ENCODE measurements at regions not wholly inside any gene's neighbourhood (a gene's known extent, or its start where the extent isn't known, plus 50 kb on each side); places are given as distances from the start of the nearest gene placed in this dataset.
"Not testable (repeated sequence)": the region's sequence is repeated elsewhere in the genome, so short reads cannot be mapped to it uniquely, and the experiment has no call there.

- H3K4me3 ChIP-seq (ENCODE audit: low read depth, low read length) = no peak overlapping the region
- no peak for DNase-seq (ENCODE audit: low read depth)
Measured at GRCh38 chr1:213564215-213564659, 423.5 kb upstream of the PROX1 start.

DNA sequence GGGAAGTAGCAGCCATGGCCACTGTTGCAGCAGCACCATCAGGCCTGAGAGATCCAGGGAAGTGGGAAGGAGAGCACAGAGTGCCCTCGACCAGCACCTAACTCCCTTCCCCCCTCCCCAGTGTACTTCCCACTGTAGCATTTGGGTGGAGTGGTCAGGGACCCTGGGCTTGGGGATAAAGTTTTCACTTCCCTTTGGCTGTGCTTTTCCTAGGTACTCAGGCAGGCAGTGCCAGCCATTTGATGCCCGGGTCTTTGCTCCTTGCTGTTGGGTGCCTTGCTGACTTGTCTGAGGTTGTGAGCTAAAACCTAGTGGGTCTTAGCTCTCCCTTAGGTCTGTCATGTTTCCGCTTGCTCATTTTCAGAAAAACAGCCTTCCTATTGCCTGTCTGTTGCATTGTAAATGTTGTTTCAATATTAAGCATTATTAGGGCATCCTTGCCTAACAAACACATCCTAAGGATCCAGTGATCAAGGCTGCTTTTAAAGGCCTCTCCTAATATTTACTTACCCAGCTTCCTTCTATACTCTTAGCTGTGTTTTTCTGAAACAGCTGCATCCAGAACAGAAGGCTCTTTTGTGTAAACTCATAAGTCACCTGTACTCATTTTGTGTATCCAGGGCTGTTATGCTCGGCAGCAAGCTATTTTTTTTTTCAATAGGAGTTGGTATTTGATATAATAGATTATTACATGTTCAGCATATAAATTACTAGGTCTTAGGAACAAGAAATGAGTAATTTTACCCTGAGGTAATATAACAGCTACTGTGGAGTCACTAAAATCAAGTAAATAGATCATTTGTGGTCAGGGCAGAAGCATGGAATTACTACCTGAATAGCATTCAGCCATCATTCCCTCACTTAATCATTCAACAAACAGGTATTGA is 418.6 kb upstream of the PROX1 start:
- DNase-seq (ENCODE audit: low read depth) = no peak
- no peak overlapping the region for H3K4me3 ChIP-seq (ENCODE audit: low read depth, low read length)

DNA sequence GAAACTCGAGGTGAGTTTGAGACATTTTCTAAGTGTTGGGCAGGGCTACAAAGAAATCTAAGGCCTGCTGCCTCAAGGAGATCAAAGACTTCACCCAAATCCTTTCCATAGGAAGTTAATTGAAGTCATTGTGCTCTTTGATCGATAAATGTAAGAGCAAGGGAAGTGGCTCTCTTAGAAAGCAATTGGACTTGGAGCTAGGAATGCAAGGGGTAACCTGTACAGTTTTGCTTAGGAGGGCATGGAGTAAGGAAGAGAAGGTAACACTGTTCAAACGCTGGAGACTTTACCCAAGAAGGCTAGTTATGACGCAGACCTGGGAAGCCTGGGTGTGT is 418.0 kb upstream of the PROX1 start:
- H3K4me3 ChIP-seq (ENCODE audit: low read depth, low read length) = no peak overlapping the region
- DNase-seq (ENCODE audit: low read depth) = no peak

DNA sequence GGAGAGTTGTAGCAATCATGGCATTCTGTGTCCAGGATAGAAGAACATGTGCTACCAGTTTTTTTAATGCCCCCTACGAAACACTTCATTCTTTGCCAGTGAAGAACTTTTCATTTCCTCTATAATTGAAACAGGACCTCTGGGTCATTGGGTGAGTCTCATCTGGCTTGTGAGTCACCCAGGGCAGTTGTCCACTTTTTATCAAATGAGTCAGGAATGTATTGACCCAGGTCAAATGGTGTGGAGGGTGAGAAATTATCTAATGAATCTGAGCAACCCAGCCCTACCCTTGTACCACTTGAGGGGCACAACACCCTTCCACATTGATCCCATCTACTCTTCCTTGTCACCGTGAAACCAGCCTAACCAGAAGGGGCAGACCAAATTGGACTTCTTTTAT is 417.3 kb upstream of the PROX1 start:
- no peak for DNase-seq (ENCODE audit: low read depth)

GRCh38 chr1:213571419-213571818 is 416.4 kb upstream of the PROX1 start:
- no peak overlapping the region for H3K4me3 ChIP-seq (ENCODE audit: low read depth, low read length)
- DNase-seq (ENCODE audit: low read depth) = no peak

More for the DNA sequence above, 417.3 kb upstream of the PROX1 start:
- no peak overlapping the region for H3K4me3 ChIP-seq (ENCODE audit: low read depth, low read length)

DNA sequence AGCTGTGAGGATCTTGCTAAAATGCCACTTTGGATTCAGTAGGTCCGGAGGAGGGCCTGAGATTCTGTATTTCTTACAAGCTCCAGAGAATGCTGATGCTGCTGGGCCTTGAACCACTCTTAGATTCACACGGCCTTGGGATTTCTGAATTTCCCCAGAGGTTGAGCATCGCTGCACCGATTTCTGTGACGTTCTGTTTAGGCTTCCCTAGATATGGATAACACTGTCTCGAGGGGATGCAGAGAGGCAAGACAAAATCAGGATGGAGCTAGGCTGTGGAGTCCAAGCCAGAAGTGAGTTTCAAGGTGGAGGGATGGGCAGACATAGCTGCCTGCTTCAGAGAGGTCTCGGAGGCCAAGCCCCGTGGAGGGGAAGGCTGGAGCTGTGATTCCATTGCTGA is 415.9 kb upstream of the PROX1 start:
- H3K4me3 ChIP-seq (ENCODE audit: low read depth, low read length) = no peak overlapping the region
- DNase-seq (ENCODE audit: low read depth) = no peak

GRCh38 chr1:213572912-213573647 is 414.7 kb upstream of the PROX1 start:
- H3K4me3 ChIP-seq (ENCODE audit: low read depth, low read length) = no peak overlapping the region
- no peak for DNase-seq (ENCODE audit: low read depth)

- no peak for DNase-seq (ENCODE audit: low read depth)
- no peak overlapping the region for H3K4me3 ChIP-seq (ENCODE audit: low read depth, low read length)
Measured at GRCh38 chr1:213573648-213574009, 414.1 kb upstream of the PROX1 start.

- no peak overlapping the region for H3K4me3 ChIP-seq (ENCODE audit: low read depth, low read length)
- DNase-seq (ENCODE audit: low read depth) = no peak
Measured at GRCh38 chr1:213582976-213583567, 404.7 kb upstream of the PROX1 start.

DNA sequence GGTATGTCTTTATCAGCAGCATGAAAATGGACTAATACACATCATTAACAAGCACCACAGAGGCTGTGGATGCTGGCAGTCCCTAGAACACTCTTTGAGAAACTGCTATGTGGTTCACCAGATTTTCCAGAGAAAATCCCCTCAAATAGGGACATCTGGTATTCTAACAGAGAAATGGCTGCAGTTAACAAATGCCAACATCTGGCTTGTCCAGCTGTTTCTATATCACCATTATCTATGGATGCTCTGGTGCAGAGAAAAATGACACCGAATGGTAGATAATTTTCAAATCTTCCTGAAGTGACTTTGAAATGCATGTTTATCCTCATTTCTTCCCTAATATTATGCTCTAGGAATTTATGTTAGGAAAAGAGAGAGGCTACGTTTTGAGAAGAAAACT is 403.5 kb upstream of the PROX1 start:
- DNase-seq (ENCODE audit: low read depth) = no peak

GRCh38 chr1:213585402-213585801 is 402.4 kb upstream of the PROX1 start:
- DNase-seq (ENCODE audit: low read depth) = no peak
- H3K4me3 ChIP-seq (ENCODE audit: low read depth, low read length) = no peak overlapping the region

More for the DNA sequence above, 403.5 kb upstream of the PROX1 start:
- no peak overlapping the region for H3K4me3 ChIP-seq (ENCODE audit: low read depth, low read length)

DNA sequence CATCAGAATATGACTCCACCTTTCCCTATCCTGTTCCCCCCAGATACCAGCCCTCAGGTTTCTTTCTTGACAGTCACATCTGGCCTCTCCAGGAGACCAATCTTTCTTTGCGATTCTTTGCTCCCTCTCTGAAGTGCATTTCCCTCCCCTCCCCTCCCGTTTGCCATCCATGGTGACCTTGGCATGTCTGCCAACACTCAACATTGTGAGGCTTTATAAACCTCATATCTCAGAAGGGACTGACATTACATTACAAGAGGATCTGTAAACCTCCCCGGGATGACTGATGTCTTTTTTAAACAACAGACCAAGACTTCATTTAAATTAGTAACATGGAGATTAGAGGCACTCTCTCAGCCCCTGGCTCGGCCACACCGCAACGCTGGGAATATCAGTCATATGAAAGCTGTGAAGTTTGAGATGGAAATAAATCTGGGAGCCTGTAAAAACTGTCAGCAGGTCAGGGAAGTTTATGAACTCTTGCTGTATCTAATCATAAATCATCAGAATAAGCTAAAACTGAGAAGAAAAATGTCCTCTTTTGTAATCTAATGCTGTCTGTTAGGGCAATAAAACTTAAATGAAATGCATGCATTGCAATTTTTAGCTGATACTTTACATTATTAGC is 401.7 kb upstream of the PROX1 start:
- H3K4me3 ChIP-seq (ENCODE audit: low read depth, low read length) = no peak overlapping the region
- DNase-seq (ENCODE audit: low read depth) = no peak

DNA sequence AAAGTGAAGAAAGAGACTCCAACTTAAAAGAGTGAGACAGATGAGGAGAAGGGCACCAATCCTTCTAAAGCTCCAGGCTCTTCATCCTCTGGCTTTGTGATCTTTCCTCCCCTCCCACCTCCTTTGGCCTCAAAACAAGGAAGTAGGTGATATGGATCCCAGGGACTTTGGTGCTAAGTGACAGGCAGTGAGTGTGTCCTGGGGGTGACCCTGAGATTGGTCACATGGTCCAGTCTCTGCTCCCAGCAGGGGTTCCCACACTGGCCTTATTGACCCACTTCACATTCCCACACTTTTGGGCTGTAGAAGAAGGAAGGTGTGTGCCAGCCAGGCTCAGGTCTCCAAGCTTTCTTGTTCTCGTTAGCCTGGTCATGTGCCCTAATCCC is 401.2 kb upstream of the PROX1 start:
- H3K4me3 ChIP-seq (ENCODE audit: low read depth, low read length) = no peak overlapping the region
- DNase-seq (ENCODE audit: low read depth) = no peak

DNA sequence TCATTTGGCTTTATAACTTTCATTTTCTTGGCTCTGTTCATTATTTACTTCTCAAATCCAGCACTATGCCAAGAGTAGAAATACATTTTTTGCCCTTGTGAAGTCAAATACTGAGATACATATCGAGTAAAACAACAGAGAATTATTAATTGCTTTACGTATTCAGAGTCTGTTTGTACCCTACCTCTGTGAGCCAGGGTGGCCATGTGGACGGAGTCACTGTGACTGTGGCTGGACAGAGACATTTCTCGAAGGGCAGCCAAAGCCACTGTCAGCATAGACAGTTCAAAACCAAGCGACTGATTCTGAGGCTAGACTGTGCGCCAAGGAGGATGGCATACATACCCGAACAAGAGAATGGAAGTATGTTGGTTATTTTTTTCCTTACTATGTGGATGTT is 391.0 kb upstream of the PROX1 start:
- no peak for DNase-seq (ENCODE audit: low read depth)
- no peak overlapping the region for H3K4me3 ChIP-seq (ENCODE audit: low read depth, low read length)

DNA sequence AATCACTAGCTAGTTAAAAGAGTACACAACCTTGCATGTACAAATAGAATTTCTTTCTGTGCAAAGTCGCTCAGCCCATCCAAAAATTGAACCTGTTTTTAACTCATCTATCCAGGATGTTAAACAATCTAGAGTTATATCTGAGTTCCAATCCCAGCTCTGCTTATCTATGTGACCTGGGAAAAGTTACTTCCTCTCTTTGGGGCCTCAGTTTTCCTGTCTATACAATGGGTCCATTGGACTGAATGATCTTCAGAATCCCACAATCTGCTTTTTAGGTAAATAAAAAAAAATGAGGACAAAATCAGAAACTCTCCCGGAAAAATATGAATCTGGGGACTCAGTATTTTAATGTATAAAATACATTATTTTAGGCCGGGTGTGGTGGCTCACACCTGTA is 389.5 kb upstream of the PROX1 start:
- H3K4me3 ChIP-seq (ENCODE audit: low read depth, low read length) = no peak overlapping the region
- no peak for DNase-seq (ENCODE audit: low read depth)

DNA sequence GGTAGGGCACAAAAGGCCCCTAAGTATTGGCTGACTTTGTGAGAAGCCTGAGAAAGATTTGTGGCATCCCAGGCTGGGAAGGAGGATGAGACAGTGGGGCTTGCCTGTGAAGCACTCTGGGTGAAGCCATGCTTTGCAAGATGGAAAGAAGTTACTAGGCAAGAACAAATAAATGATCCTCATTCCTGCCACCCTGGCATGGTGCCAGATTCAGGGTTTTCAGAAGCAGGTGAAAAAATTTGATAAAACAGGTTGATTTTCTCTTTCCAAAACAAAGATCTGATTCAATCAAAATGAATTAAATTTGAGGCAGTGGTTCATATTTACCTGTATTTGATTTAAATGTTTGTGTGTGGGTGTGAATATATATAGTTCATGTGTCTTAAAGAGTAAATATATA is 386.9 kb upstream of the PROX1 start:
- no peak overlapping the region for H3K4me3 ChIP-seq (ENCODE audit: low read depth, low read length)
- no peak for DNase-seq (ENCODE audit: low read depth)

GRCh38 chr1:213601705-213602104 is 386.1 kb upstream of the PROX1 start:
- DNase-seq (ENCODE audit: low read depth) = not testable (repeated sequence)

GRCh38 chr1:213602796-213603486 is 384.8 kb upstream of the PROX1 start:
- no peak for DNase-seq (ENCODE audit: low read depth)
- H3K4me3 ChIP-seq (ENCODE audit: low read depth, low read length) = no peak overlapping the region

More at GRCh38 chr1:213601705-213602104, 386.1 kb upstream of the PROX1 start:
- not testable (repeated sequence) for H3K4me3 ChIP-seq (ENCODE audit: low read depth, low read length)

DNA sequence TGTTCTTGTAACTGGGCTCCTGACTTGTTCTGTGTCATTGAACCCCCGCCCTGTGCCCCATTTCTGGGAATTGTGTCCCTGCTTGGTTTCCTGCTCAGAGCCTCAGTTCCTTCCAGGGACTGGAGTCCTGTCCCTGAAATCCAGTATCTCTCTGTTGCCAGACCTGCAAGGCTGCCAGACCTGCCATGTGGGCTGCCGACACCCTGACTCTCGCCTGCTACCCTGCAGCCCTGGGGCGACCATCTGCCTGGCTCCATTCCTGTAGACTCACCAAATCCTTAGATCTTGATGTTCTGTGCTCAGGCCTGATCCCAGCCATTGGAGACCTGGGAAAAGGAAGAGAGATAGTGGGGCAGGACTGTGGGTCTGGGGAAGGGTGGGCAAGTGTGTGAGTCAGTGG is 383.3 kb upstream of the PROX1 start:
- H3K4me3 ChIP-seq (ENCODE audit: low read depth, low read length) = no peak overlapping the region
- no peak for DNase-seq (ENCODE audit: low read depth)

GRCh38 chr1:213605732-213606131 is 382.0 kb upstream of the PROX1 start:
- no peak overlapping the region for H3K4me3 ChIP-seq (ENCODE audit: low read depth, low read length)

More at GRCh38 chr1:213605732-213606131, 382.0 kb upstream of the PROX1 start:
- DNase-seq (ENCODE audit: low read depth) = no peak
